OCI-LY7 (cell line): ENCODE measurements at regions not wholly inside any gene's neighbourhood (a gene's known extent, or its start where the extent isn't known, plus 50 kb on each side); places are given as distances from the start of the nearest gene placed in this dataset.

Source experiments
- EZH2phosphoT487 ChIP-seq: fragments of 200-600 bp; sonication (generic); IDR thresholded peaks from 2 replicates; pipeline ENCODE4 v1.6.1; 2018; ENCODE audit warnings: low read depth, borderline replicate concordance, mild to moderate bottlenecking, mixed run types, antibody characterized with exemption, low read length, moderate library complexity, mixed read lengths
- TF ChIP-seq, protein P1 (sequence below): fragments of 200-600 bp; sonication (generic); conservative IDR thresholded peaks from 2 replicates; pipeline ENCODE4 v1.5.1; 2014; ENCODE audit warnings: mild to moderate bottlenecking, antibody characterized with exemption, low read length, moderate library complexity, mixed read lengths

DNA sequence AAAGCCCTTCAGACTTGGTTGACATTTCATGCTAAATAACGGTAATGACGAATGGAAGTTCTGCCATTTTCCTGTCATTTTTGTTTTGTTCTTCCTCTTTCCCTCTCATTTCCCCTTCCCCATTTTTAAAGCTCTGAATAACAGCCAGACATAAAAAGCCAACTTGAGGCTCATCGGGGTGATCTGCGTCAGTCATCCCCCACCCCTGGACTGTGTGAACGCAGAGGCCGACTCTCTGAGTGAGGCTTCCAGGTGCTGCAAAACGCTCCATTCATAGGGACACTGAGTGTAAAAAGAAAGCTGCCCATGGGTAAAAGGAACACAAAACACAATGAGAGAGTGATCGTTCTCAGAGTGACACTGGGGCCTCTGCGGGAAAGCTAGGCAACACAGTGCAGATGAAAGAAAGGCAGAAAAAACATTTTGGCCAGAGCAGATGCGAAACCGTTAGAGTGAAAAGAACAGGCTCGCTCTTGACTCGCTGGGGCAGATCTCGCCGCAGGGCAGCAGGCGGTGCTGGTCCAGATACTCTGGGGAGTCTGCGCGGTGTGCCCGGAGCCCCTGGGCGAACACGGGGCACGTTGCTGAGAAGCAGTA, 684.8 kb downstream of the QKI start:
- TF ChIP-seq, protein P1, sequence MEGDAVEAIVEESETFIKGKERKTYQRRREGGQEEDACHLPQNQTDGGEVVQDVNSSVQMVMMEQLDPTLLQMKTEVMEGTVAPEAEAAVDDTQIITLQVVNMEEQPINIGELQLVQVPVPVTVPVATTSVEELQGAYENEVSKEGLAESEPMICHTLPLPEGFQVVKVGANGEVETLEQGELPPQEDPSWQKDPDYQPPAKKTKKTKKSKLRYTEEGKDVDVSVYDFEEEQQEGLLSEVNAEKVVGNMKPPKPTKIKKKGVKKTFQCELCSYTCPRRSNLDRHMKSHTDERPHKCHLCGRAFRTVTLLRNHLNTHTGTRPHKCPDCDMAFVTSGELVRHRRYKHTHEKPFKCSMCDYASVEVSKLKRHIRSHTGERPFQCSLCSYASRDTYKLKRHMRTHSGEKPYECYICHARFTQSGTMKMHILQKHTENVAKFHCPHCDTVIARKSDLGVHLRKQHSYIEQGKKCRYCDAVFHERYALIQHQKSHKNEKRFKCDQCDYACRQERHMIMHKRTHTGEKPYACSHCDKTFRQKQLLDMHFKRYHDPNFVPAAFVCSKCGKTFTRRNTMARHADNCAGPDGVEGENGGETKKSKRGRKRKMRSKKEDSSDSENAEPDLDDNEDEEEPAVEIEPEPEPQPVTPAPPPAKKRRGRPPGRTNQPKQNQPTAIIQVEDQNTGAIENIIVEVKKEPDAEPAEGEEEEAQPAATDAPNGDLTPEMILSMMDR, result no peak
- no peak for TF ChIP-seq EZH2phosphoT487
